Gastrocnemius medialis (tissue), 4 donors: ENCODE measurements at regions not wholly inside any gene's neighbourhood (a gene's known extent, or its start where the extent isn't known, plus 50 kb on each side); places are given as distances from the start of the nearest gene placed in this dataset.

Source experiments
- ATAC-seq, 2 donors: fragments of 150-250 bp; one replicate each; pipeline ENCODE4 v1.9.1; 2016
- DNase-seq, 2 donors: peaks; one replicate each; pipeline ENCODE4 v3.0.0-alpha.2; 2019
- H3K27ac ChIP-seq, 4 donors: fragments of 200-600 bp; sonication (generic); 1 replicate in 1 of 4; 2 replicates in 3 of 4; pipeline ENCODE4 v1.5.1; 2016 to 2018; ENCODE audit warnings: mild to moderate bottlenecking in 2 of 4, moderate library complexity in 1 of 4
- H3K27me3 ChIP-seq, 3 donors: fragments of 200-600 bp; sonication (generic) in 2 of 3; 1 replicate in 1 of 3; 2 replicates in 2 of 3; pipeline versions ENCODE4 v1.5.1 to v1.6.0; 2016 to 2019; ENCODE audit warnings: mild to moderate bottlenecking in 1 of 3, moderate library complexity in 1 of 3
- H3K36me3 ChIP-seq, 2 donors: fragments of 200-600 bp; sonication (generic) in 1 of 2; one replicate each; pipeline ENCODE4 v1.5.1; 2017 to 2018
- H3K4me1 ChIP-seq, 2 donors: fragments of 200-600 bp; sonication (generic) in 1 of 2; one replicate each; pipeline ENCODE4 v1.5.1; 2016 to 2017; ENCODE audit warnings: mild to moderate bottlenecking in 2 of 2
- H3K4me3 ChIP-seq, 4 donors: fragments of 200-600 bp; sonication (generic) in 3 of 4; 1 replicate in 1 of 4; 2 replicates in 3 of 4; pipeline ENCODE4 v1.5.1; 2016 to 2019; ENCODE audit warnings: mild to moderate bottlenecking in 2 of 4
- H3K9me3 ChIP-seq, 3 donors: fragments of 200-600 bp; sonication (generic) in 2 of 3; 1 replicate in 1 of 3; 2 replicates in 2 of 3; pipeline ENCODE4 v1.5.1; 2016 to 2019
- POLR2A ChIP-seq, 2 donors: fragments of 450-650 bp; IDR thresholded peaks; one replicate each; pipeline ENCODE4 v1.6.1; 2017; ENCODE audit warnings: antibody characterized with exemption in 2 of 2, mild to moderate bottlenecking in 2 of 2, moderate library complexity in 2 of 2
- in situ Hi-C, 4 donors: fragments of 200-750 bp; cut with MboI; loops; one replicate each; pipeline versions ENCODE4 v1.15.0 to v1.8.0; 2017; ENCODE audit warnings: low sequenced_read_pairs in 4 of 4
- intact Hi-C: fragments of 100-400 bp; cut with DNase I; formaldehyde crosslinking; loops from one replicate; pipeline ENCODE4 v1.15.1; 2023; ENCODE audit warnings: low total_unique reads
- TF ChIP-seq, protein P1 (sequence below), 5 experiments: fragments of 450-650 bp in 3 of 5; fragments of 200-600 bp in 2 of 5; sonication (generic) in 2 of 5; IDR thresholded peaks in 4 of 5; conservative IDR thresholded peaks in 1 of 5; 1 replicate in 4 of 5; 2 replicates in 1 of 5; pipeline ENCODE4 v1.5.1; 2016 to 2019; ENCODE audit warnings: antibody characterized with exemption in 5 of 5, mild to moderate bottlenecking in 3 of 5, moderate library complexity in 3 of 5

DNA sequence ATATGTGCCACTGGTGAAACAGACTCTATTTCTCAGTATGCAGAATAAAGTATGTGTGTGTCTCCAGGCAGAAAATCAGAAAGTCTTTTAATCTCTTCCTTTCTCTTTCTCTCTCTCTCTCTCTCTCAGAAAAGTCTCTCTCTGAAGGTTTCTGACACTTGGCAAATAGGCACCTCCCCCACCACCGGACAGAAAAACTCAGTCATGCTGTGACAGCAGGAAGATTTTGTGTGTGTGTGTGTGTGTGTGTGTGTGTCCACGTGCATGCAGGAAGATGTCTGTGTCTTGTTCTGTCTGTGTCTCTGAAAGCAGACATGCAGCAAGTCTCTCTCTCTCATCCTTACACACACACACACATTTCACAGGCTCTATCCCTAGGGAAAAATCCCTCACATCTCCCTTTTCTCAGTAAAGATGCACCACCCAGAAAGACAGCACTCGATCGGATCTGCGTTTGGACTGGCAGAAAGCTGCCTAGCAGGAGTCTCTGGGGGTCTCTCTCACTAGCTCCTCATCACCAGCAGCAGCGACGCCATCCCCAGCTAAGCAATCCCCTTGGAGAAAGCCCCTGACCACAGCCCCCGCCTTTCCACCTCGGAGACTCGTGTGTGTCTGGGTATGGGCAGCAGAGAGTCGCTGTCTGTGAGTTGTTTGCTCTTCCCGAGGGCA lies 98.3 kb downstream of the EDN3 start:
- peaks cover 15 to 46% (median 19%) of the 10 kb centered on the region in 3 donors for H3K27me3 ChIP-seq
- intact Hi-C loops = no loop called here
- TF ChIP-seq, protein P1, sequence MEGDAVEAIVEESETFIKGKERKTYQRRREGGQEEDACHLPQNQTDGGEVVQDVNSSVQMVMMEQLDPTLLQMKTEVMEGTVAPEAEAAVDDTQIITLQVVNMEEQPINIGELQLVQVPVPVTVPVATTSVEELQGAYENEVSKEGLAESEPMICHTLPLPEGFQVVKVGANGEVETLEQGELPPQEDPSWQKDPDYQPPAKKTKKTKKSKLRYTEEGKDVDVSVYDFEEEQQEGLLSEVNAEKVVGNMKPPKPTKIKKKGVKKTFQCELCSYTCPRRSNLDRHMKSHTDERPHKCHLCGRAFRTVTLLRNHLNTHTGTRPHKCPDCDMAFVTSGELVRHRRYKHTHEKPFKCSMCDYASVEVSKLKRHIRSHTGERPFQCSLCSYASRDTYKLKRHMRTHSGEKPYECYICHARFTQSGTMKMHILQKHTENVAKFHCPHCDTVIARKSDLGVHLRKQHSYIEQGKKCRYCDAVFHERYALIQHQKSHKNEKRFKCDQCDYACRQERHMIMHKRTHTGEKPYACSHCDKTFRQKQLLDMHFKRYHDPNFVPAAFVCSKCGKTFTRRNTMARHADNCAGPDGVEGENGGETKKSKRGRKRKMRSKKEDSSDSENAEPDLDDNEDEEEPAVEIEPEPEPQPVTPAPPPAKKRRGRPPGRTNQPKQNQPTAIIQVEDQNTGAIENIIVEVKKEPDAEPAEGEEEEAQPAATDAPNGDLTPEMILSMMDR (IDR thresholded peaks at IDR 0.05 in 4 of 5, conservative IDR thresholded peaks at IDR 0.05 in 1 of 5) = no peak
- TF ChIP-seq POLR2A (IDR thresholded peaks at IDR 0.05) = no peak

DNA sequence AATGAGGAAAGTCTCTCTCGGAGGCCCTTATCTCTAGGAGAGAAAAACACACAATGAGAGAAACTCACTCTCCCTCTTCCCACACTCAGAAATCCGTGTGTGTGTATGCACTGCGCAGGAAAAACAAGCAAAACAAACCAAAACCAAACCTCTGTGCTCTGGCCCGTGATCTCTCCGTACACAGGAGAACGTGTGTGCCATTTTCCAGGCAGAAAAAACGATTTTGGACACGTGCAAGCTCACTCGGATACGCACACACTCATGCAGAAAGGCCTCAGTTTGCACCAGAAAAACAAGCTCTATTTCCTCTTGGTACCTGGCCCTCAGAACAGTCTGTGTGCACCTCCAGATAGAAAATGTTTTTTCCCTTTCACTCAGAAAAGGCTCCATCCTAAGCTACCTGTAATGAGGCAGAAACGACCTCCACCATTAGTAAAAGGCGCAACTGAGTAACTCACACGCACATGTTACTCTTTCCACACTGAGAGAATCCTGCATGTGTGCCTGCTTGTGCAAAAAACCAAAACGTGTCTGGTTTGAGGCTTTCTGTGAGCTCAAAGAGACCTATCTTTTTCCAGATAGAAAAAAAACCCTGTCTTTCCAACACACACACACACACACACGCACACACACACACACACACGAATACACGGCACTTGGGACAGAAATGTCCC lies 99.2 kb downstream of the EDN3 start:
- DNase-seq = no peak
- intact Hi-C loops (loop anchor here (5.0 kb wide), 1 partner anchor 312 kb away; no protein-coding TSS in a partner anchor), in situ Hi-C loops (loop anchor here in 3 of 4 donors (25.0 kb wide), 4 partner anchors 112 to 537 kb away; partner anchors contain the start of genes GNAS (in 1 of the 3) and GNAS-AS1 (in 1 of the 3))
- TF ChIP-seq, protein P1 (IDR thresholded peaks at IDR 0.05 in 4 of 5, conservative IDR thresholded peaks at IDR 0.05 in 1 of 5) = no peak
- TF ChIP-seq POLR2A (IDR thresholded peaks at IDR 0.05) = no peak
- peaks cover 24 to 55% (median 28%) of the 10 kb centered on the region in 3 donors for H3K27me3 ChIP-seq
- no peak overlapping the region for H3K4me3 ChIP-seq
- peaks cover 0 to 5% of the 10 kb centered on the region in 2 donors for H3K4me1 ChIP-seq
- no peak for ATAC-seq
- no peaks in the 10 kb centered on the region for H3K9me3 ChIP-seq
- H3K27ac ChIP-seq = no peak overlapping the region
- H3K36me3 ChIP-seq = no peaks in the 10 kb centered on the region

More for the DNA sequence above, 98.3 kb downstream of the EDN3 start:
- in situ Hi-C loops = loop anchor here in 1 of 4 donors (25.0 kb wide), 1 partner anchor 111 kb away; no protein-coding TSS in a partner anchor
- Histone ChIP-seq H3K4me1 (peaks cover 0 to 2% of the 10 kb centered on the region in 2 donors), H3K27ac (no peak overlapping the region), H3K36me3 (no peaks in the 10 kb centered on the region), H3K4me3 (no peak overlapping the region), H3K9me3 (no peaks in the 10 kb centered on the region)
- no peak for ATAC-seq
- DNase-seq = no peak

DNA sequence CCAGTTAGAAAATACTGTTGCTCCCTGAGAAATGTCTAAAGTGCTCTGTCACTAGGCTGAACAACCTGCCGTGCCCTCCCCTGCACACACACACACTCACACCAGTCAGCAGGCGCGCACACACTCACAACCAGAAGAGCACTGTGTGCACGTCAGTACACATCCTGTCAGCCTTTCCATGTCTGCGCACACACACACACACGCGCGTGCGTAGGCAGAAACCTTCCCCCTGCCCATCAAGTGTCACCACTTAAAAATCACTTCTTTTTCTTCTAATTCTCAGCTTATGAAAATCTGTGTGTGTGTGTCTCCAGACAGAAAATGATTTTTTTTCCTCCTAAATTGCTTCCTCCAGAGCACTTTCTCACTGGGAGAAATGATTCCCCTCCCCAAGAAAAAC lies 100.3 kb downstream of the EDN3 start:
- TF ChIP-seq POLR2A (IDR thresholded peaks at IDR 0.05) = no peak
- TF ChIP-seq, protein P1 (IDR thresholded peaks at IDR 0.05 in 4 of 5, conservative IDR thresholded peaks at IDR 0.05 in 1 of 5) = no peak
- H3K4me3 ChIP-seq = no peak overlapping the region
- in situ Hi-C loops = loop anchor here in 2 of 4 donors (25.0 kb wide), 3 partner anchors 313 to 538 kb away; partner anchors contain the start of genes GNAS (in 1 of the 2) and GNAS-AS1 (in 1 of the 2)
- H3K9me3 ChIP-seq = no peaks in the 10 kb centered on the region
- H3K36me3 ChIP-seq = no peaks in the 10 kb centered on the region
- H3K4me1 ChIP-seq = peaks cover 0 to 5% of the 10 kb centered on the region in 2 donors
- ATAC-seq (no peak), DNase-seq (no peak)
- intact Hi-C loops = loop anchor here (5.0 kb wide), 1 partner anchor 313 kb away; no protein-coding TSS in a partner anchor
- H3K27me3 ChIP-seq = peaks cover 35 to 61% (median 35%) of the 10 kb centered on the region in 3 donors
- no peak overlapping the region for H3K27ac ChIP-seq

DNA sequence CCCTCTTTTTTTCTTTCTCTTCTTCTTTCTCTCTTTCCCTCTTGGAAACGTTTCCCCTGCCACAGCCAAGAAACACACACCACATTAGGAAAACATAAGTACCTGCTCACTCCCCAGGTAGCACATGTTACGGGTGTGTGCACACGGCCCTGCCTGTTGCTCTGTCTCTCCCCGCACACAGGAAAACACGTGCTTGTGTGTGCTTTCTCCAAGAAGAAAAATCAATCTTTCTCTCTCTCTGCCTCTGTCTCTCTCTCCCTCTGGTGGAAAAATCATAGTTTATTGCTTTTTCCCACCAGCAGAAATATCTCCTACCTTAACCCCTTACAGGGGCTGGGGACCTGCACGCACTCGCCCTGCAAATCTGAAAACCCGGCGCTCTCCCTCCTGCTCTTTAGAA lies 102.3 kb downstream of the EDN3 start:
- TF ChIP-seq POLR2A (IDR thresholded peaks at IDR 0.05) = no peak
- TF ChIP-seq, protein P1 (IDR thresholded peaks at IDR 0.05 in 4 of 5, conservative IDR thresholded peaks at IDR 0.05 in 1 of 5) = no peak
- in situ Hi-C loops (loop anchor here in 2 of 4 donors (25.0 kb wide), 3 partner anchors 315 to 540 kb away; partner anchors contain the start of genes GNAS (in 1 of the 2) and GNAS-AS1 (in 1 of the 2)), intact Hi-C loops (loop anchor here (5.0 kb wide), 1 partner anchor 315 kb away; no protein-coding TSS in a partner anchor)
- Histone ChIP-seq H3K36me3 (no peaks in the 10 kb centered on the region), H3K27ac (no peak overlapping the region), H3K4me3 (no peak overlapping the region), H3K27me3 (peaks cover 38 to 60% (median 48%) of the 10 kb centered on the region in 3 donors), H3K4me1 (peaks cover 0 to 5% of the 10 kb centered on the region in 2 donors), H3K9me3 (no peaks in the 10 kb centered on the region)
- DNase-seq (no peak), ATAC-seq (no peak)
